VCaP (cell line): ENCODE measurements at regions not wholly inside any gene's neighbourhood (a gene's known extent, or its start where the extent isn't known, plus 50 kb on each side); places are given as distances from the start of the nearest gene placed in this dataset.

Source experiments
- H3K27ac ChIP-seq: fragments of 450-650 bp; 2 replicates; pipeline ENCODE4 v1.5.1; 2017
- TF ChIP-seq, protein P1 (sequence below): fragments of 450-650 bp; conservative IDR thresholded peaks from 2 replicates; pipeline ENCODE4 v1.5.1; 2017; ENCODE audit warnings: mild to moderate bottlenecking, moderate library complexity

DNA sequence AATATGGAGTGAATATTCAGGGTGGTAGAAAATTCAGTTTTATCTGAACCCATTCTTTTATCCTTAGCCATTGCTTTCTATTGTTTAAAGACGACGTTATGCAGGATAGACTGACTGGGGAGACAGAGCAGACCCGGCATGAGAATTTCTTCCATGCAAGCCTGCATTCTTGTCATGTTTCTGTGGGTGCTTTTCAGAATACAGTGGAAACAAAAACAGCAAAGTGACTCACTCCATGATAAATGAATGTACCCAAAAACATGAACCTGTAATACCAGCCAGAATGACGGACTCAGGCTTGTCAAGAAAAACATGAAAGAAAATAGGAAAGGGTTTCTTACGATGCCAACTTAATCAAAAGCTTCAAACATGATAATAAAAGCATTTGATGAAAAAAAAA, 924.0 kb downstream of the EFNB2 start:
- no peak overlapping the region for H3K27ac ChIP-seq
- TF ChIP-seq, protein P1, sequence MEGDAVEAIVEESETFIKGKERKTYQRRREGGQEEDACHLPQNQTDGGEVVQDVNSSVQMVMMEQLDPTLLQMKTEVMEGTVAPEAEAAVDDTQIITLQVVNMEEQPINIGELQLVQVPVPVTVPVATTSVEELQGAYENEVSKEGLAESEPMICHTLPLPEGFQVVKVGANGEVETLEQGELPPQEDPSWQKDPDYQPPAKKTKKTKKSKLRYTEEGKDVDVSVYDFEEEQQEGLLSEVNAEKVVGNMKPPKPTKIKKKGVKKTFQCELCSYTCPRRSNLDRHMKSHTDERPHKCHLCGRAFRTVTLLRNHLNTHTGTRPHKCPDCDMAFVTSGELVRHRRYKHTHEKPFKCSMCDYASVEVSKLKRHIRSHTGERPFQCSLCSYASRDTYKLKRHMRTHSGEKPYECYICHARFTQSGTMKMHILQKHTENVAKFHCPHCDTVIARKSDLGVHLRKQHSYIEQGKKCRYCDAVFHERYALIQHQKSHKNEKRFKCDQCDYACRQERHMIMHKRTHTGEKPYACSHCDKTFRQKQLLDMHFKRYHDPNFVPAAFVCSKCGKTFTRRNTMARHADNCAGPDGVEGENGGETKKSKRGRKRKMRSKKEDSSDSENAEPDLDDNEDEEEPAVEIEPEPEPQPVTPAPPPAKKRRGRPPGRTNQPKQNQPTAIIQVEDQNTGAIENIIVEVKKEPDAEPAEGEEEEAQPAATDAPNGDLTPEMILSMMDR: no peak

DNA sequence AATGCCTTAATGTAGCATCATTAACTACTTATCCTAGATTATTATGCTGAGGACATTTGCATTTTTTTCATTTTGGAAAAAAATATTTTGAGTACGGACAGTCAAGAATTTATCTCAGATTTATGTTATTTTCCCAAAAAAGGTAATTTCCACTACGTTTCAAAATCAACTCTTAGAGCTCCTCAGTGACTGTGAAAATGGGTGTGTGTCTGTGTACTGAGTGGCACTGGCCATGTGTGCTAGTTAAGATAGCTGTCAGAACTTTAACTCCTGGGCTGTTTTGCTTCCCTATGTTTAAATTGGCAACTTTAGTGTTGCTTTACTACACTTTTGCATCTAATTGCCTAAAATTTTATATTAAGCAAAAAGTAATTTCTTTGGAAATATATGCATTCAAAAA, 927.4 kb downstream of the EFNB2 start:
- TF ChIP-seq, protein P1: no peak
- H3K27ac ChIP-seq: no peak overlapping the region

DNA sequence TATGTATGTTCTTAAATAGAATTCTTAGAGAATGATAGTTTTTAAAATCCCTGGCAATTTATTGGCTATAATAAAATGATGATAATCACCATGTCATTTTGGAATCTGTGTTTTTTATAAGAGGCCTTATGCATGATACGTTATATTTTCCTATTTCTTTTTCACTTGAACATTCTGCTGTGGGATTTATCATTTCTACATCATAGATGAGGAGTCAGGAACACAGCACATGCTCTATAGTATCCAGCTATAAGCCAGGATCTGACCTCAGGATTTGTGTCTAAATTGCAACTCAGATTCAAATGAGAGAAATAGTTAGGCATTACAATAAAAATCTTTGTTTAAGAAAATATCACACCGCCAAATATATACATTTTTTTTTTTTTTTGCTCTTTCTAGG, 928.0 kb downstream of the EFNB2 start:
- TF ChIP-seq, protein P1: no peak
- H3K27ac ChIP-seq: no peak overlapping the region

DNA sequence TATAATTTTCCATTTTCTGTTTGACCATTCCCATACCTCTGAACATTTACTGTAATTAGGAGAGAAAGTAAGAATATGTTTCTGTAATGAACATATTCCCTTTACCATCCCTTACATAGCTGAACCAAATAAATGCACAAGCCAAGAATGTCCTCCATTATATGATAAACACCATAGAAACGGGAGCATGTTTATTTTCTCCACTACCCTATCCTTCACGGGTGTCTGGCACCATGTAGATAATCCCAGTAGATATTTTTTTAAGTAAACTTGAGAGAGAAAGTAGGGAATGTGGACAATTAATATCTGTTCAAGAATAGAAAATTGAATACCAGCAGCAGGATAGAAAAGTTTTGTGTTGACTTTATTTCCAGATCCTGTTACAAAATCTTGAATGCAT, 928.4 kb downstream of the EFNB2 start:
- no peak overlapping the region for H3K27ac ChIP-seq
- TF ChIP-seq, protein P1: no peak

DNA sequence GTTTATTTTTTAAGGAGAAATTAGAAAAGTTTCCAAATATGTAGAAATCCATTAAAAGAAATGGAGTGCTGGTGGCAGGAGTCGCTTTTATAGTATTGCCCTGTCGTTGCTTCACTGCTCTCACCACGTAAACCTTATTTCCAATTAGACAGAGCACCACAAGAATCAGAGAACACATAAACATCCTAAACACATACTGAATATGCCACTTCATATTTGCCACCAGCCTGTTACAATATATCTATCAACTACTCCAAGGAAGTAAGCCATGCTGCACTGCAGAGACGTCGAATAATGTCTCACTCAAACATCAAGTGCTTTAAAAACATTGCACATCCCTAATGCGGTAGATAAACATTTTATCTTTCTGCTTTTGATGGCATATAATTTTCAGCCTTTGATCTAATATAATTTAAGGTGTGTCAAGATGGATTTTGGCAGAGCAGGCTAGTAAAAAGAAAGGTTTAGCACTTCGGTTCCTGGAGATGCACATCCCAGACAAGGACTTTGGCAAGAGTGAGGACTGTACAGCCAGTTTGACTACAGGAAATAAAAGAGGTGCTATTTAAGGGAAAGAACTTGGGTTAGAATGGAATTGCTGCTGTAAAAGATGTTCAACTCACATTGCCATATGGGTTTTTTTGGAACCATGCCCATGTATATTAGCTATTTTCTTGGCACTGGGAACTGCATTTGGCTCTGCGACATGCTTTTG, 932.3 kb downstream of the EFNB2 start:
- H3K27ac ChIP-seq: no peak overlapping the region
- TF ChIP-seq, protein P1: no peak

DNA sequence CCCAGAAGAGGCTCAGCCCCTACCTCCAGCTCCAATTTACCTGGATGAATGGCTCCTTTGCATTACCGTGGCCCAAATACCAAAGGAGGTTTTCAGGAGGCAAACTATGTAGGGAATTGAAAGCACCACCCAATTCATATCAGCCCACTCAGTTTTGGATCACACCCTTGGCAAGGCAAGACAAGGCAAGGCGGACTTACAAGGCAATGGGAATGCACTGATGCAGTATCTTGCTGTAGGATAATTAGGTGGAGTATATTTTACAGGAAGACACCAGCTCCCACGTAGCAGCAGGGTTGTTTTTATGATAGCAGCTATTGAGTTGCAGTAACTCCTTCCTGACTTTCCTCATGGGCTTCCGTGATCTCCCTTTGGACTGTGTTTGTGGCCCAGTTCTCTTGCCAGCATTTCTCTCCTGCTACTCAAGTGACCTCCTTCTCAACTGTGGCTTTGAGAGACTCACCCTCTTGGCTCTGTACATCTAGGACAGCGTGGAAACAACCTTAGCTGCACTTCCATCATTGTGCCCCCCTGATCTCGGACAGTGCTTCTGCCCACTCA, 935.9 kb downstream of the EFNB2 start:
- TF ChIP-seq, protein P1: no peak

DNA sequence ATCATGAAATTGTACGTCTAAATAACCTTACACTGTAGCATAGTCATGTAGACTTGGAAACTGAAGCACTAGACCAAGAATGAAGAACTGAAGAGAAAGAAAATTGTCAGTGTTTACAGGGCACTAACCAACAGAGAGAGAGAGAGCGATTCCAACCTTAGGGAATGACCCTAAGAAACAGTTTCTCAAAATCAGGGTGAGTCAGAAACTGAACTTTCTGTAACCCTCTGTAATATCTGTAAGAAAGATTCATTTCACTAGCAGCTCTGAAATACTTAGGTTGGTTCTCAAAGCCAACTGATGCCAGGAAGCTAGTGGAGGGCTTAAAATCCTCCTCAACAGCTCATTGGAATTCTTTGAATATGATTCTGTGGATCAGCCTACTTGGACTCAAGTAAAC, 936.9 kb downstream of the EFNB2 start:
- TF ChIP-seq, protein P1: no peak
- no peak overlapping the region for H3K27ac ChIP-seq

More for the DNA sequence above, 935.9 kb downstream of the EFNB2 start:
- H3K27ac ChIP-seq: no peak overlapping the region
